ENCODE measurements at regions not wholly inside any gene's neighbourhood (a gene's known extent, or its start where the extent isn't known, plus 50 kb on each side); places are given as distances from the start of the nearest gene placed in this dataset.

DNA sequence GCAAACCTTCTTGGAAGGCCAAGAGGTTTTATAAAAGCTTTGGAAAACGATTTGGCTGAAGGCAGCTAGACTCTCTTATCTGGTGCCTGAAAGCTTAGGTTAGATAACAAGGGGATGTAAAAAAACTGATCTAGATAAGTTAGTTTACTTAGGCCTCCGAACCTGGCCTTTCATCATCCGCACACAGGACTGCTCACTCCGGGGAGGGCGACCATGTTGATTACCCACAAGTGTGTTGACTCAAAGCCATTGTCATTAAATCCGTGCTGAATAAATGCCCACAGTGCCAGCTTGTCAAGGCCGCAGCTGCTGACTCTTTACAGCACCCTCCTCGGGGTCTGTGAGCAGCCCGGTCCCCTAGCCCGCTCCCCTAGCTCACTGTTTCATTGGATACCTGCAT is 112.3 kb downstream of the ZFAND4 start:
- Mint-ChIP-seq H3K4me1 (peaks cover 50% of the 10 kb centered on the region), H3K4me3 (no peak overlapping the region), H3K27me3 (no peaks in the 10 kb centered on the region), H3K27ac (no peak overlapping the region), H3K9me3 (ENCODE audit: insufficient read depth) (no peaks in the 10 kb centered on the region)
- 100% methylated on average over 10 of the region's 10 CpGs for WGBS (ENCODE audit: insufficient coverage)
- TF ChIP-seq CTCF (IDR thresholded peaks at IDR 0.05) (no peak), EZH2 (IDR thresholded peaks at IDR 0.05; ENCODE audit: borderline replicate concordance, insufficient read depth, low read depth, low read length, poor library complexity, severe bottlenecking) (no peak)
- CTCF ChIA-PET, result interaction anchor here (0.8 kb wide), 1 partner anchor 21 kb away, joined by 4 read pairs; no protein-coding TSS in a partner anchor
- DNase-seq (no peak), ATAC-seq (ENCODE audit: low read depth) (no peak)
- Histone ChIP-seq H3K4me2 (replicated peaks; ENCODE audit: low read depth, low read length, poor library complexity, severe bottlenecking) (no peak overlapping the region), H3K4me1 (ENCODE audit: control insufficient read depth in 2 of 2, insufficient read depth in 2 of 2, low read length in 2 of 2) (peaks cover 23 to 28% of the 10 kb centered on the region in 2 donors), H3K4me3 (ENCODE audit: control extremely low read depth in 1 of 5, extremely low read depth in 1 of 5, insufficient read depth in 1 of 5, low read depth in 2 of 5, low read length in 4 of 5) (no peak overlapping the region), H3K9me3 (ENCODE audit: control extremely low read depth in 1 of 3, control insufficient read depth in 2 of 3, insufficient read depth in 1 of 3, low read length in 2 of 3) (peaks cover 0 to 12% (median 0%) of the 10 kb centered on the region in 3 donors), H2AFZ (ENCODE audit: insufficient read depth, low read depth, low read length, poor library complexity, severe bottlenecking) (no peak overlapping the region), H3K27ac (ENCODE audit: low read length in 2 of 2) (no peak overlapping the region), H3K36me3 (replicated peaks in 1 of 2; ENCODE audit: control extremely low read depth in 1 of 2, control insufficient read depth in 1 of 2, extremely low read depth in 1 of 2, insufficient read depth in 2 of 2, low read length in 1 of 2) (peaks cover 0 to 7% of the 10 kb centered on the region in 2 experiments), H3K9ac (ENCODE audit: low read length) (no peak overlapping the region), H4K20me1 (ENCODE audit: control insufficient read depth, insufficient read depth, low read length, poor library complexity, severe bottlenecking) (peaks cover 48% of the 10 kb centered on the region), H3K79me2 (ENCODE audit: control insufficient read depth, insufficient read depth, low read length) (peaks cover 95% of the 10 kb centered on the region), H3K27me3 (replicated peaks in 1 of 4; ENCODE audit: control extremely low read depth in 1 of 4, control insufficient read depth in 3 of 4, insufficient read depth in 4 of 4, low read length in 3 of 4) (no peaks in the 10 kb centered on the region)
- POLR2A ChIA-PET, result no interaction called here
- intact Hi-C loops (cut with micrococcal nuclease), result no loop called here

DNA sequence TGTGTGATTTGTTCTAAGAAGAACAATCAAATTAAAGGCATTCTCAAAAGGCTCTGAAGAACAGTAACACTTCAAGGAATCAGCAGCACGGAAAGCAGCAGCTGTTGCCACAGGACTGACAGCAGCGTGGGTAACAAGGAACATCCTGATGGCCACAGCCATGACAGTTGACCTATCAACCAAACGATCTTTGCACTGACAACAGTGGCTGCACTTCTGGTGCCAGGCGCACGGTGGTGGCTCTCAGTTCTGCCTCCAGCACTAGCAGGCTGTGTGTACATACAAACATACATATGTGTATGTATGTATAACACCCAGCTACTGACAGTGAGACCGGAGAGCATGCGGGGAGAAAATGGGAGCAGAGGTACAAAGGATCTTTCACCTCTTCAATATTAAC is 114.1 kb downstream of the ZFAND4 start:
- DNase-seq, result no peak
- H3K9me3 Mint-ChIP-seq (ENCODE audit: insufficient read depth), result no peaks in the 10 kb centered on the region
- no peak for ATAC-seq (ENCODE audit: low read depth)
- H3K79me2 ChIP-seq (ENCODE audit: control insufficient read depth, insufficient read depth, low read length), result peaks cover 91% of the 10 kb centered on the region
- intact Hi-C loops (cut with micrococcal nuclease), result no loop called here
- ChIA-PET CTCF (interaction anchor here (1.0 kb wide), 1 partner anchor 323 kb away, joined by 3 read pairs; no protein-coding TSS in a partner anchor), POLR2A (no interaction called here)
- 52% methylated on average over 2 of the region's 7 CpGs for WGBS (ENCODE audit: insufficient coverage)
- H4K20me1 ChIP-seq (ENCODE audit: control insufficient read depth, insufficient read depth, low read length, poor library complexity, severe bottlenecking), result peaks cover 46% of the 10 kb centered on the region
- TF ChIP-seq CTCF (IDR thresholded peaks at IDR 0.05), result no peak
- no peak for TF ChIP-seq EZH2 (IDR thresholded peaks at IDR 0.05; ENCODE audit: borderline replicate concordance, insufficient read depth, low read depth, low read length, poor library complexity, severe bottlenecking)
- H3K4me3 ChIP-seq (ENCODE audit: control extremely low read depth in 1 of 5, extremely low read depth in 1 of 5, insufficient read depth in 1 of 5, low read depth in 2 of 5, low read length in 4 of 5), result no peak overlapping the region
- no peaks in the 10 kb centered on the region for H3K27me3 ChIP-seq (replicated peaks in 1 of 4; ENCODE audit: control extremely low read depth in 1 of 4, control insufficient read depth in 3 of 4, insufficient read depth in 4 of 4, low read length in 3 of 4)
- H3K9me3 ChIP-seq (ENCODE audit: control extremely low read depth in 1 of 3, control insufficient read depth in 2 of 3, insufficient read depth in 1 of 3, low read length in 2 of 3), result peaks cover 0 to 12% (median 0%) of the 10 kb centered on the region in 3 donors
- H3K27ac Mint-ChIP-seq, result peak overlapping the region; percentile 27
- no peak overlapping the region for H2AFZ ChIP-seq (ENCODE audit: insufficient read depth, low read depth, low read length, poor library complexity, severe bottlenecking)
- H3K27me3 Mint-ChIP-seq, result no peaks in the 10 kb centered on the region
- H3K4me1 Mint-ChIP-seq, result peaks cover 42% of the 10 kb centered on the region
- H3K4me3 Mint-ChIP-seq, result peak overlapping the region; percentile 46
- peak overlapping the region; percentile 43 for H3K4me2 ChIP-seq (replicated peaks; ENCODE audit: low read depth, low read length, poor library complexity, severe bottlenecking)
- H3K4me1 ChIP-seq (ENCODE audit: control insufficient read depth in 2 of 2, insufficient read depth in 2 of 2, low read length in 2 of 2), result peaks cover 27 to 28% of the 10 kb centered on the region in 2 donors
- peaks cover 0 to 7% of the 10 kb centered on the region in 2 experiments for H3K36me3 ChIP-seq (replicated peaks in 1 of 2; ENCODE audit: control extremely low read depth in 1 of 2, control insufficient read depth in 1 of 2, extremely low read depth in 1 of 2, insufficient read depth in 2 of 2, low read length in 1 of 2)
- peak overlapping the region in 1 of 2 donors; percentile 3 for H3K27ac ChIP-seq (ENCODE audit: low read length in 2 of 2)
- H3K9ac ChIP-seq (ENCODE audit: low read length), result no peak overlapping the region
